M059J (cell line): ENCODE measurements at regions not wholly inside any gene's neighbourhood (a gene's known extent, or its start where the extent isn't known, plus 50 kb on each side); places are given as distances from the start of the nearest gene placed in this dataset.

Experiments used
- DNase-seq: peaks from one replicate; pipeline ENCODE4 v3.0.0-alpha.2; 2012; ENCODE audit warnings: low read depth

GRCh38 chr14:38774162-38774561, 328.9 kb downstream of the SEC23A start:
- DNase-seq, result no peak

- DNase-seq, result no peak
Measured at GRCh38 chr14:38770251-38770650, 332.8 kb downstream of the SEC23A start.

- DNase-seq, result no peak
Measured at GRCh38 chr14:38762845-38763244, 340.2 kb downstream of the SEC23A start.

GRCh38 chr14:38762426-38762825, 340.6 kb downstream of the SEC23A start:
- no peak for DNase-seq

GRCh38 chr14:38761033-38761432, 342.0 kb downstream of the SEC23A start:
- DNase-seq, result no peak

GRCh38 chr14:38758661-38759060, 344.4 kb downstream of the SEC23A start:
- no peak for DNase-seq

- no peak for DNase-seq
Measured at GRCh38 chr14:38755036-38755435, 348.0 kb downstream of the SEC23A start.

- no peak for DNase-seq
Measured at GRCh38 chr14:38752750-38753149, 350.3 kb downstream of the SEC23A start.

- DNase-seq, result no peak
Measured at GRCh38 chr14:38752341-38752740, 350.7 kb downstream of the SEC23A start.

GRCh38 chr14:38751459-38751858, 351.6 kb downstream of the SEC23A start:
- DNase-seq, result no peak

- no peak for DNase-seq
Measured at GRCh38 chr14:38749936-38750335, 353.1 kb downstream of the SEC23A start.

- no peak for DNase-seq
Measured at GRCh38 chr14:38745861-38746260, 357.2 kb downstream of the SEC23A start.

GRCh38 chr14:38743966-38744584, 359.0 kb downstream of the SEC23A start:
- no peak for DNase-seq

- DNase-seq, result peak; percentile 9
Measured at GRCh38 chr14:38737686-38738407, 365.2 kb downstream of the SEC23A start.

- no peak for DNase-seq
Measured at GRCh38 chr14:38735005-38735404, 368.0 kb downstream of the SEC23A start.

- DNase-seq, result no peak
Measured at GRCh38 chr14:38731962-38732361, 371.1 kb downstream of the SEC23A start.

- DNase-seq, result no peak
Measured at GRCh38 chr14:38730420-38730819, 372.6 kb downstream of the SEC23A start.

GRCh38 chr14:38727731-38728130, 375.3 kb downstream of the SEC23A start:
- DNase-seq, result no peak

- no peak for DNase-seq
Measured at GRCh38 chr14:38724621-38725020, 378.4 kb downstream of the SEC23A start.

GRCh38 chr14:38723959-38724358, 379.1 kb downstream of the SEC23A start:
- no peak for DNase-seq

GRCh38 chr14:38723277-38723676, 379.8 kb downstream of the SEC23A start:
- DNase-seq, result no peak

GRCh38 chr14:38721822-38722431, 381.1 kb downstream of the SEC23A start:
- DNase-seq, result peak; percentile 32

GRCh38 chr14:38718519-38718918, 384.5 kb downstream of the SEC23A start:
- DNase-seq, result no peak
